ENCODE measurements at regions not wholly inside any gene's neighbourhood (a gene's known extent, or its start where the extent isn't known, plus 50 kb on each side); places are given as distances from the start of the nearest gene placed in this dataset.

DNA sequence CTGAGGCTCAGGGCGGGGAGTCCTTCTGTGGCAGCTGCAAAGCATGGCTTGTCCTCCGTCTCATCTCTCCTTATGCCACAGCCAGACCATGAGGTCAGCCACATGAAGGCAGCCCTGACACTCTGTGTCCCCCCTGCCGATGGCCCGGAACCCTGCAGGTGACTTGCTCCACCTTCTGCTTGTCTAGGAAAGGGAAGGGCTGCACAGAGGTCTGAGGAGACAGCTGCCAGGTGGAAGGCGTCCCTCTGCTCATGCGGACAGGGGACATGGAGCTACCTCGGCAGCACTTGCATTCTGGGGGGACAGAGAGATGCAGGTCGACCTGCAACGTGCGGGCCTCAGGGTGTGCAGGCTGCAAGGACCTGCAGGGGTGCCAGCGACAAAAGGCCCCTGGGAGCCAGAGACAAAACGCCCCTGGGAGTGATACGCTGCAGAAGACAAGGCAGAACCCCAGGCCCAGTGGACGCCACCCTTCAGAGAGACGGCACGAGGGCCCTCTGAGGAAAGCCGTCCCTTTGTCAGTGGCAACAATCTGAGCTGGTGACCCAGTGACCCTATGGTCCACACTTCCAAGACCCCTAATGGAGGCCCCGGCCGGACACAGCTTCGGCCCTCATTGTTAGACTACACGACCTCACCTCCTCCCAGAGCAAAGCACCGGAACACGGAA is 205.2 kb upstream of the PPP2R2D start:
- WGBS: 79% methylated on average over 21 of the region's 23 CpGs
- Histone ChIP-seq H3K4me3 (no peak overlapping the region), H3K9me3 (no peaks in the 10 kb centered on the region), H3K4me1 (replicated peaks) (no peaks in the 10 kb centered on the region), H3K27me3 (replicated peaks; ENCODE audit: insufficient read depth) (peaks cover 10% of the 10 kb centered on the region), H3K27ac (no peak overlapping the region), H3K36me3 (no peaks in the 10 kb centered on the region)
- no peak for TF ChIP-seq POLR2AphosphoS5 (IDR thresholded peaks at IDR 0.05)
- intact Hi-C loops (cut with DNase I): no loop called here
- DNase-seq (ENCODE audit: low spot score): no peak

DNA sequence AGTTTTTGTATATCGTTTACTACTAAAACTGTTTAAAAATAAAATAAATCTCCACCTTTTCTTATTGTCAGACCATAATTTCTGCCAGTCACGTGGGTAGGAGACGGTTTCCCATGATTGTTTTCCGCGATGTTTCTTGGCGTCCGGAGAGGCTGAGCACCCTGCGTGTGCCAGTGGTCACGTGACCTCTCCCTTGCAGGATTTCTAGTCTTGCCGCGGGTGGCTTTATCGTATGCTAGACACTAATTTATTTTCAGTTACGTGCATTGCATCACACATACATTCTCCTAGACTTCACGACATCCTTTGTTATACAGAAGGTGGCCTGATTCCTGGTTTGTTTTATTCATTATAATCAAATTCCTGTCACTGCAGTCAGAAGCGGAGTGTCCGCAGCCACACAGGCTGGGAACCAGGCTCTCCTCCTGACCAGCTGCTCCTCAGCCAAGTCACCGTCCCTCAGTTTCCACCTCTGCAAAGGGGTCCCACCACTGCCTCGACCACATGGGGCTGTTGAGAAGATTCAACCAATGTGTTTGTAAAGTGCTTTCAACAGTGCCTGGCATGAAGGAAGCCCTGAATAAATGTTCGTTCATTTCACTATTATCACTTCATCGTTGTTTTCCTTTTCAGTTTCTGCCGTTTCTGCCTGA is 203.2 kb upstream of the PPP2R2D start:
- H3K36me3 ChIP-seq: no peaks in the 10 kb centered on the region
- H3K4me1 ChIP-seq (replicated peaks): no peaks in the 10 kb centered on the region
- H3K27ac ChIP-seq: no peak overlapping the region
- TF ChIP-seq, protein P1, sequence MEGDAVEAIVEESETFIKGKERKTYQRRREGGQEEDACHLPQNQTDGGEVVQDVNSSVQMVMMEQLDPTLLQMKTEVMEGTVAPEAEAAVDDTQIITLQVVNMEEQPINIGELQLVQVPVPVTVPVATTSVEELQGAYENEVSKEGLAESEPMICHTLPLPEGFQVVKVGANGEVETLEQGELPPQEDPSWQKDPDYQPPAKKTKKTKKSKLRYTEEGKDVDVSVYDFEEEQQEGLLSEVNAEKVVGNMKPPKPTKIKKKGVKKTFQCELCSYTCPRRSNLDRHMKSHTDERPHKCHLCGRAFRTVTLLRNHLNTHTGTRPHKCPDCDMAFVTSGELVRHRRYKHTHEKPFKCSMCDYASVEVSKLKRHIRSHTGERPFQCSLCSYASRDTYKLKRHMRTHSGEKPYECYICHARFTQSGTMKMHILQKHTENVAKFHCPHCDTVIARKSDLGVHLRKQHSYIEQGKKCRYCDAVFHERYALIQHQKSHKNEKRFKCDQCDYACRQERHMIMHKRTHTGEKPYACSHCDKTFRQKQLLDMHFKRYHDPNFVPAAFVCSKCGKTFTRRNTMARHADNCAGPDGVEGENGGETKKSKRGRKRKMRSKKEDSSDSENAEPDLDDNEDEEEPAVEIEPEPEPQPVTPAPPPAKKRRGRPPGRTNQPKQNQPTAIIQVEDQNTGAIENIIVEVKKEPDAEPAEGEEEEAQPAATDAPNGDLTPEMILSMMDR (IDR thresholded peaks at IDR 0.05): no peak
- no peak for TF ChIP-seq POLR2A (IDR thresholded peaks at IDR 0.05)
- TF ChIP-seq POLR2AphosphoS5 (IDR thresholded peaks at IDR 0.05): no peak
- WGBS: 53% methylated on average over 21 of the region's 21 CpGs
- no peak for DNase-seq (ENCODE audit: low spot score)
- no peak overlapping the region for H3K4me3 ChIP-seq
- H3K9me3 ChIP-seq: no peaks in the 10 kb centered on the region
- intact Hi-C loops (cut with DNase I): no loop called here
- peaks cover 6% of the 10 kb centered on the region for H3K27me3 ChIP-seq (replicated peaks; ENCODE audit: insufficient read depth)

- DNase-seq (ENCODE audit: low spot score): no peak
- TF ChIP-seq POLR2AphosphoS5 (IDR thresholded peaks at IDR 0.05): no peak
- TF ChIP-seq, protein P1 (IDR thresholded peaks at IDR 0.05): no peak
- TF ChIP-seq POLR2A (IDR thresholded peaks at IDR 0.05): no peak
Observed at GRCh38 chr10:131698232-131698631, 202.6 kb upstream of the PPP2R2D start.

DNA sequence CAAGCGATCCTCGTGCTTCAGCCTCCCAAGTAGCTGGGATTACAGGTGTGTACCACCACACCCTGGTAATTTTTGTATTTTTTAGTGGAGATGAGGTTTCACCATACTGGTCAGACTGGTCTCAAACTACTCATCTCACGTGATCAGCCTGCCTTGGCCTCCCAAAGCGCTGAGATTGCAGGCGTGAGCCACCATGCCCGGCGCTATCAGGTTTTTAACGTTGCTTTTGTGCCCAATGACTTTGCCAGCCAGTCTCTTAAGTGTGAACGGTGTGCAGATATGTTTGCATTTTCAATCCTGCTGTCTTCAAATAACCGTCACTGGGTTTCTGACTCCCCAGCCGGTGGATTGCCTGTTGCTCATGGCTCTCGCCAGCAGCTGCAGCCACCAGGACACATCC is 201.8 kb upstream of the PPP2R2D start:
- intact Hi-C loops (cut with DNase I): no loop called here
- Histone ChIP-seq H3K27ac (no peak overlapping the region), H3K4me1 (replicated peaks) (no peaks in the 10 kb centered on the region), H3K36me3 (no peaks in the 10 kb centered on the region), H3K4me3 (no peak overlapping the region), H3K27me3 (replicated peaks; ENCODE audit: insufficient read depth) (peaks cover 2% of the 10 kb centered on the region), H3K9me3 (no peaks in the 10 kb centered on the region)
- DNase-seq (ENCODE audit: low spot score): no peak
- TF ChIP-seq, protein P1 (IDR thresholded peaks at IDR 0.05): no peak
- no peak for TF ChIP-seq POLR2AphosphoS5 (IDR thresholded peaks at IDR 0.05)
- TF ChIP-seq POLR2A (IDR thresholded peaks at IDR 0.05): no peak
- 84% methylated on average over 12 of the region's 12 CpGs for WGBS

More at GRCh38 chr10:131698232-131698631, 202.6 kb upstream of the PPP2R2D start:
- intact Hi-C loops (cut with DNase I): no loop called here
- Histone ChIP-seq H3K27me3 (replicated peaks; ENCODE audit: insufficient read depth) (peaks cover 2% of the 10 kb centered on the region), H3K9me3 (no peaks in the 10 kb centered on the region), H3K36me3 (no peaks in the 10 kb centered on the region), H3K27ac (no peak overlapping the region), H3K4me3 (no peak overlapping the region), H3K4me1 (replicated peaks) (no peaks in the 10 kb centered on the region)
- WGBS: 83% methylated on average over 10 of the region's 10 CpGs

DNA sequence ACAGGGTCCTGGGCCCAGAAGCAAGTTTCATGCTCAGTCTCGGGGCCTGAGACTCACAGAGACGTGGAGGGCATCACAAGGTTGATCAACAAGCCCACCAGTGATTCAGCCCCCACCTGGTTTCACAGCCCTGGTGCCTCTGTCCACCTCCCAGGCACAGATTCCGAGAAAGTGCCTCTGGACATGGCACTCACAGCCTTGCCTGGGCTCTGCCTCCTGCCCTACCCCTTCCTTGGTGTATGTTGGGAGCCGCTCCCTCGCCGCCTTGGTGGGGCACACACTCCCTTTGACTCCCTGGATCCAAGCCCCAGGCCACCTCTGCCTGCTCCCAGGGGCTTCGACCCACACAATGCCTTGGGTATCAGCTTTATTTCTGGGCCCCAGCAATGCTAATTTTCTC is 200.8 kb upstream of the PPP2R2D start:
- Histone ChIP-seq H3K36me3 (no peaks in the 10 kb centered on the region), H3K27ac (no peak overlapping the region), H3K4me1 (replicated peaks) (no peaks in the 10 kb centered on the region), H3K27me3 (replicated peaks; ENCODE audit: insufficient read depth) (peaks cover 2% of the 10 kb centered on the region), H3K4me3 (no peak overlapping the region), H3K9me3 (no peaks in the 10 kb centered on the region)
- TF ChIP-seq POLR2AphosphoS5 (IDR thresholded peaks at IDR 0.05) (no peak), POLR2A (IDR thresholded peaks at IDR 0.05) (no peak)
- TF ChIP-seq, protein P1 (IDR thresholded peaks at IDR 0.05): no peak
- intact Hi-C loops (cut with DNase I): no loop called here
- 83% methylated on average over 7 of the region's 7 CpGs for WGBS
- no peak for DNase-seq (ENCODE audit: low spot score)
